Testis (tissue), 2 donors: ENCODE measurements at regions not wholly inside any gene's neighbourhood (a gene's known extent, or its start where the extent isn't known, plus 50 kb on each side); places are given as distances from the start of the nearest gene placed in this dataset.

ENCODE experiments used
- CTCF ChIP-seq, 3 experiments: fragments of 450-650 bp in 2 of 3; fragments of 200-600 bp in 1 of 3; sonication (generic) in 1 of 3; IDR thresholded peaks; one replicate each; pipeline ENCODE4 v1.5.1; 2016 to 2019; ENCODE audit warnings: antibody characterized with exemption in 3 of 3, mild to moderate bottlenecking in 2 of 3, moderate library complexity in 1 of 3
- POLR2A ChIP-seq: fragments of 450-650 bp; IDR thresholded peaks from one replicate; pipeline ENCODE4 v1.6.1; 2017; ENCODE audit warnings: antibody characterized with exemption, mild to moderate bottlenecking, moderate library complexity

GRCh38 chr1:184860985-184861754 is 106.5 kb upstream of the EDEM3 start:
- TF ChIP-seq CTCF (IDR thresholded peaks at IDR 0.05) (no peak), POLR2A (no peak)
